ENCODE measurements at regions not wholly inside any gene's neighbourhood (a gene's known extent, or its start where the extent isn't known, plus 50 kb on each side); places are given as distances from the start of the nearest gene placed in this dataset.

GRCh38 chr2:40558761-40559160, 106.9 kb upstream of the SLC8A1 start:
- no peak for DNase-seq (ENCODE audit: low spot score)
- intact Hi-C loops (cut with DNase I): loop anchor here (5.0 to 10.0 kb wide), 3 partner anchors 196 to 646 kb away; no protein-coding TSS in a partner anchor

GRCh38 chr2:40559175-40559574, 107.3 kb upstream of the SLC8A1 start:
- DNase-seq (ENCODE audit: low spot score): no peak
- intact Hi-C loops (cut with DNase I): loop anchor here (5.0 to 10.0 kb wide), 3 partner anchors 196 to 647 kb away; no protein-coding TSS in a partner anchor

GRCh38 chr2:40564184-40564583, 112.3 kb upstream of the SLC8A1 start:
- intact Hi-C loops (cut with DNase I): no loop called here

GRCh38 chr2:40579247-40579646, 127.4 kb upstream of the SLC8A1 start:
- DNase-seq (ENCODE audit: low spot score): no peak
- intact Hi-C loops (cut with DNase I): no loop called here

More at GRCh38 chr2:40564184-40564583, 112.3 kb upstream of the SLC8A1 start:
- DNase-seq (ENCODE audit: low spot score): no peak

GRCh38 chr2:40584432-40584831, 132.5 kb upstream of the SLC8A1 start:
- no peak for DNase-seq (ENCODE audit: low spot score)
- intact Hi-C loops (cut with DNase I): no loop called here

GRCh38 chr2:40591774-40592173, 139.9 kb upstream of the SLC8A1 start:
- DNase-seq (ENCODE audit: low spot score): no peak

GRCh38 chr2:40592218-40592617, 140.3 kb upstream of the SLC8A1 start:
- intact Hi-C loops (cut with DNase I): no loop called here
- DNase-seq (ENCODE audit: low spot score): no peak

More at GRCh38 chr2:40591774-40592173, 139.9 kb upstream of the SLC8A1 start:
- intact Hi-C loops (cut with DNase I): no loop called here

- no peak for DNase-seq (ENCODE audit: low spot score)
- intact Hi-C loops (cut with DNase I): no loop called here
Measured at GRCh38 chr2:40606862-40607261, 155.0 kb upstream of the SLC8A1 start.

- intact Hi-C loops (cut with DNase I): no loop called here
Measured at GRCh38 chr2:40611196-40611595, 159.3 kb upstream of the SLC8A1 start.

GRCh38 chr2:40625849-40626248, 174.0 kb upstream of the SLC8A1 start:
- intact Hi-C loops (cut with DNase I): no loop called here
- DNase-seq (ENCODE audit: low spot score): no peak

More at GRCh38 chr2:40611196-40611595, 159.3 kb upstream of the SLC8A1 start:
- no peak for DNase-seq (ENCODE audit: low spot score)

- intact Hi-C loops (cut with DNase I): no loop called here
- DNase-seq (ENCODE audit: low spot score): no peak
Measured at GRCh38 chr2:40628556-40628955, 176.7 kb upstream of the SLC8A1 start.

- intact Hi-C loops (cut with DNase I): no loop called here
Measured at GRCh38 chr2:40629768-40630434, 178.0 kb upstream of the SLC8A1 start.

GRCh38 chr2:40639320-40639719, 187.4 kb upstream of the SLC8A1 start:
- DNase-seq (ENCODE audit: low spot score): no peak
- intact Hi-C loops (cut with DNase I): no loop called here

More at GRCh38 chr2:40629768-40630434, 178.0 kb upstream of the SLC8A1 start:
- DNase-seq (ENCODE audit: low spot score): no peak

- intact Hi-C loops (cut with DNase I): no loop called here
- no peak for DNase-seq (ENCODE audit: low spot score)
Measured at GRCh38 chr2:40642237-40642636, 190.3 kb upstream of the SLC8A1 start.

GRCh38 chr2:40642726-40643125, 190.8 kb upstream of the SLC8A1 start:
- DNase-seq (ENCODE audit: low spot score): no peak
- intact Hi-C loops (cut with DNase I): no loop called here

GRCh38 chr2:40646642-40647041, 194.8 kb upstream of the SLC8A1 start:
- no peak for DNase-seq (ENCODE audit: low spot score)
- intact Hi-C loops (cut with DNase I): no loop called here

GRCh38 chr2:40652155-40652554, 200.3 kb upstream of the SLC8A1 start:
- no peak for DNase-seq (ENCODE audit: low spot score)

GRCh38 chr2:40653829-40654228, 201.9 kb upstream of the SLC8A1 start:
- intact Hi-C loops (cut with DNase I): no loop called here
- no peak for DNase-seq (ENCODE audit: low spot score)

More at GRCh38 chr2:40652155-40652554, 200.3 kb upstream of the SLC8A1 start:
- intact Hi-C loops (cut with DNase I): no loop called here

GRCh38 chr2:40654346-40654745, 202.5 kb upstream of the SLC8A1 start:
- intact Hi-C loops (cut with DNase I): no loop called here
- no peak for DNase-seq (ENCODE audit: low spot score)

GRCh38 chr2:40658941-40659340, 207.1 kb upstream of the SLC8A1 start:
- DNase-seq (ENCODE audit: low spot score): no peak
- intact Hi-C loops (cut with DNase I): no loop called here

GRCh38 chr2:40665493-40666232, 213.8 kb upstream of the SLC8A1 start:
- intact Hi-C loops (cut with DNase I): no loop called here
- no peak for DNase-seq (ENCODE audit: low spot score)

Data from cardiac septum (tissue), 1 donor.